Osteocyte (in vitro differentiated cells): ENCODE measurements at regions not wholly inside any gene's neighbourhood (a gene's known extent, or its start where the extent isn't known, plus 50 kb on each side); places are given as distances from the start of the nearest gene placed in this dataset.

Experiments used
- DNase-seq: peaks from one replicate; pipeline ENCODE4 v3.0.0; 2021; ENCODE audit warnings: mixed read lengths; ENCODE audit not compliant: unreplicated experiment; ENCODE audit errors: extremely low spot score
- H3K27ac Mint-ChIP-seq: one replicate; pipeline ENCODE4 v1.8.0; 2021; ENCODE audit warnings: mild to moderate bottlenecking, mixed read lengths; ENCODE audit not compliant: unreplicated experiment
- H3K27me3 Mint-ChIP-seq: one replicate; pipeline ENCODE4 v1.8.0; 2021; ENCODE audit warnings: mixed read lengths; ENCODE audit not compliant: unreplicated experiment
- H3K36me3 Mint-ChIP-seq: one replicate; pipeline ENCODE4 v1.8.0; 2021; ENCODE audit warnings: mixed read lengths; ENCODE audit not compliant: unreplicated experiment
- H3K4me1 Mint-ChIP-seq: one replicate; pipeline ENCODE4 v1.8.0; 2021; ENCODE audit warnings: mixed read lengths; ENCODE audit not compliant: unreplicated experiment
- H3K4me3 Mint-ChIP-seq: one replicate; pipeline ENCODE4 v1.8.0; 2021; ENCODE audit warnings: mild to moderate bottlenecking, moderate library complexity, mixed read lengths; ENCODE audit not compliant: unreplicated experiment
- H3K9me3 Mint-ChIP-seq: one replicate; pipeline ENCODE4 v1.8.0; 2021; ENCODE audit warnings: mixed read lengths; ENCODE audit not compliant: unreplicated experiment
- CTCF ChIP-seq: fragments of 200-600 bp; sonication (generic); IDR thresholded peaks from 2 replicates; pipeline ENCODE4 v1.5.0; 2021; ENCODE audit warnings: antibody characterized with exemption, mild to moderate bottlenecking, moderate library complexity

- Mint-ChIP-seq H3K36me3 (no peaks in the 10 kb centered on the region), H3K9me3 (peaks cover 6% of the 10 kb centered on the region), H3K4me1 (no peaks in the 10 kb centered on the region), H3K27me3 (no peaks in the 10 kb centered on the region), H3K27ac (no peak overlapping the region), H3K4me3 (no peak overlapping the region)
- no peak for TF ChIP-seq CTCF
- no peak for DNase-seq
Measured at GRCh38 chr3:27859821-27860220, 137.7 kb upstream of the EOMES start.

DNA sequence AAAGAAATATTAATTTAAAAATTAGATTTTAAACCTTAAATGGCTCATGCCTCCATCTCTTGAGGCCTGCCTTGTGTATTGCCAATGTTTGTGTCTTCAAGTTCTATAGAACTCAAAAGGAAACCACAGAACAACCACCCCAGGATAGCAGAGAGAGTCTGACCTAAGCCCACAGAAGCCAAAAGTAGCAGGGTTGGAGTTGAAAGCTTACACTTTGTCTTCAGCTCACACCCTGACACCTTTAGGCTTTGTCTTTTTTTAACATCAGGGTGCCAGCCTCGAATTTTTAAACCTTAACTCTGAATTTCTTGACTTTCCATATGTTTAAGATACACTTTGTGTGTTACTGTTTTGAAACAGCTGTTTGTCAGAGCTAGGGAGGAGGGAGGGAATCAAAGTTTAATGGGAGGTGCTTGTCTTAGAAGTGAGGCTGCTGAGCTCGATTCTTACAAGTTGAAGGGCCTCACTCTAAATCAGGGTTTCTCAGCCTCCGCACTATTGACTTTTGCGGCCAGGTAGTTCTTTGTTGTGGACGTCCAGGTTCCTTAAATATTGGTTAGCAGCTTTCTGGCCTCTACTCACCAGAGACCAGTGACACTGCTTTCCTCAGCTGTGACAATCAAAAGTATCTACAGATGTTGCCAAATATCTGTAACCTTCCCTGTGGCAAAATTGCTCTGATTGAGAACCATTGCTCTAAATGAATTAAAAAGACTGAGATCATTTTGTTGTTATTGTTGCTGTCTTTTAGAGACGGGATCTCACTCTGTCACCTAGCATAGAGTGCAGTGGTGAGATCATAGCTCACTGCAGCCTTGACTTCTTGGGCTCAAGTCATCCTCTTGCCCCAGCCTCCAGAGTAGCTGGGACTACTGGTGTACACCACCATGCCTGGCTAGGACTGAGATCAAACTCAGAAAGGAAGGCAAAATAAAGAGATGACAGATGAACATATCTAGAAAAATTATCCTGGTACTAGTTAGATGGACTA is 139.2 kb upstream of the EOMES start:
- H3K36me3 Mint-ChIP-seq, result no peaks in the 10 kb centered on the region
- peaks cover 6% of the 10 kb centered on the region for H3K9me3 Mint-ChIP-seq
- no peaks in the 10 kb centered on the region for H3K4me1 Mint-ChIP-seq
- no peak overlapping the region for H3K27ac Mint-ChIP-seq
- H3K27me3 Mint-ChIP-seq, result no peaks in the 10 kb centered on the region
- H3K4me3 Mint-ChIP-seq, result no peak overlapping the region
- no peak for TF ChIP-seq CTCF
- no peak for DNase-seq

DNA sequence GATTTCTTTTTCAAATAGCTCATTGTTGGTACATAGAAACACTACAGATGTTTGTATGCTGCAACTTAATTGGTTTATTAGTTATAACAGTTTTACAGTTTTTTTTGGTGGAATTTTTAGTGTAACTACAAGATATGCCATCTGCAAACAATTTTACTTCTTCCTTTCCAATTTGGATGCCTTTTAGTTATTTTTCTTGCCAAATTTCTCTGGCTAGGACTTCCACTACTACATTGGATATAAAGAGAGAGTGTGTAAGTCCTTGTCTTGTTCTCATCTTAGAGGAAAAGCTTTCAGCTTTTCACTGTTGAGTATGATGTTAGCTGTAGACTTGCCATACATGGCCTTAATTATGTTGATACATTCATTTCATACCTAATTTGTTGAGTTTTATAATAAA is 143.6 kb upstream of the EOMES start:
- no peak overlapping the region for H3K27ac Mint-ChIP-seq
- no peaks in the 10 kb centered on the region for H3K36me3 Mint-ChIP-seq
- no peaks in the 10 kb centered on the region for H3K27me3 Mint-ChIP-seq
- TF ChIP-seq CTCF, result no peak
- no peak for DNase-seq
- H3K4me3 Mint-ChIP-seq, result no peak overlapping the region
- H3K4me1 Mint-ChIP-seq, result no peaks in the 10 kb centered on the region
- peaks cover 27% of the 10 kb centered on the region for H3K9me3 Mint-ChIP-seq

GRCh38 chr3:27869152-27869551 is 147.0 kb upstream of the EOMES start:
- no peak for TF ChIP-seq CTCF
- Mint-ChIP-seq H3K4me1 (no peaks in the 10 kb centered on the region), H3K4me3 (no peak overlapping the region), H3K27me3 (no peaks in the 10 kb centered on the region), H3K36me3 (no peaks in the 10 kb centered on the region), H3K27ac (no peak overlapping the region), H3K9me3 (peaks cover 32% of the 10 kb centered on the region)
- DNase-seq, result no peak
